ENCODE measurements at regions not wholly inside any gene's neighbourhood (a gene's known extent, or its start where the extent isn't known, plus 50 kb on each side); places are given as distances from the start of the nearest gene placed in this dataset.

DNA sequence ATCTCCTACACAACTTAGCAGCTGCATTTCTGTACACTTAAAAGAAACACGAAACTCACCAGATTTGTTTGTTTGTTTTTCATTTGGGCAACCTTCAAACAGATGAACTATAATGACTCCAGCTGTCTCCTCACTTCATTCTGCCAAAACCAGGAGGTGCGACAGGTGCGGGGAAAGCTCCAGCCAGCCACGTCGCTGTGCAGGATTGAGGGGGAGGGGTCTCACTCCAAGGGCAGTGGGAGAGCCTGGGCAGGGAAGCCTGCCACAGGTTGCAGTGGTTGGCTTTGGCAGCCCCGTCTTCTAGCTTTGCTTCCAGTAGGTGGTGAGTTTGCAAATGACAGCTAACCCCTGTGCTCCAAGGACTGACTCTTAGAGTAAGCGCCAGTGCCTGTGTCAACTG is 215.8 kb downstream of the CEMIP2 start:
- H3K27ac ChIP-seq (ENCODE audit: low read depth, low read length), result no peak overlapping the region
- no peak overlapping the region for H3K9ac ChIP-seq (ENCODE audit: low read length)
- FAIRE-seq (no peak), DNase-seq (ENCODE audit: low read depth) (no peak)
- no peak for TF ChIP-seq EZH2 (IDR thresholded peaks at IDR 0.05; ENCODE audit: insufficient read depth, low read length)
- TF ChIP-seq, protein P1, sequence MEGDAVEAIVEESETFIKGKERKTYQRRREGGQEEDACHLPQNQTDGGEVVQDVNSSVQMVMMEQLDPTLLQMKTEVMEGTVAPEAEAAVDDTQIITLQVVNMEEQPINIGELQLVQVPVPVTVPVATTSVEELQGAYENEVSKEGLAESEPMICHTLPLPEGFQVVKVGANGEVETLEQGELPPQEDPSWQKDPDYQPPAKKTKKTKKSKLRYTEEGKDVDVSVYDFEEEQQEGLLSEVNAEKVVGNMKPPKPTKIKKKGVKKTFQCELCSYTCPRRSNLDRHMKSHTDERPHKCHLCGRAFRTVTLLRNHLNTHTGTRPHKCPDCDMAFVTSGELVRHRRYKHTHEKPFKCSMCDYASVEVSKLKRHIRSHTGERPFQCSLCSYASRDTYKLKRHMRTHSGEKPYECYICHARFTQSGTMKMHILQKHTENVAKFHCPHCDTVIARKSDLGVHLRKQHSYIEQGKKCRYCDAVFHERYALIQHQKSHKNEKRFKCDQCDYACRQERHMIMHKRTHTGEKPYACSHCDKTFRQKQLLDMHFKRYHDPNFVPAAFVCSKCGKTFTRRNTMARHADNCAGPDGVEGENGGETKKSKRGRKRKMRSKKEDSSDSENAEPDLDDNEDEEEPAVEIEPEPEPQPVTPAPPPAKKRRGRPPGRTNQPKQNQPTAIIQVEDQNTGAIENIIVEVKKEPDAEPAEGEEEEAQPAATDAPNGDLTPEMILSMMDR (IDR thresholded peaks at IDR 0.05; ENCODE audit: insufficient read depth, low read depth, low read length), result no peak
- H3K36me3 Mint-ChIP-seq (ENCODE audit: low read depth, unreplicated experiment), result no peaks in the 10 kb centered on the region
- no peak overlapping the region for H3K4me2 ChIP-seq (ENCODE audit: low read length)
- H4K20me1 ChIP-seq (ENCODE audit: insufficient read depth, low read length), result no peaks in the 10 kb centered on the region
- no peaks in the 10 kb centered on the region for H3K27me3 ChIP-seq (ENCODE audit: insufficient read depth, low read length)
- H3K27me3 Mint-ChIP-seq (ENCODE audit: low read depth, unreplicated experiment), result no peaks in the 10 kb centered on the region
- H3K9me3 Mint-ChIP-seq (ENCODE audit: unreplicated experiment), result no peaks in the 10 kb centered on the region
- no peaks in the 10 kb centered on the region for H3K79me2 ChIP-seq (ENCODE audit: insufficient read depth, low read length)
- H3K4me3 ChIP-seq (ENCODE audit: insufficient read depth, low read depth, low read length), result no peak overlapping the region
- H3K4me1 Mint-ChIP-seq (ENCODE audit: low read depth, unreplicated experiment), result no peaks in the 10 kb centered on the region
- H3K4me1 ChIP-seq (ENCODE audit: insufficient read depth, low read length), result no peaks in the 10 kb centered on the region
- no peaks in the 10 kb centered on the region for H3K9me3 ChIP-seq (ENCODE audit: insufficient read depth, low read depth, low read length)
- no peak overlapping the region for H3K4me3 Mint-ChIP-seq (ENCODE audit: unreplicated experiment)
- H2AFZ ChIP-seq (ENCODE audit: low read depth, low read length), result no peak overlapping the region
- no peak overlapping the region for H3K27ac Mint-ChIP-seq (ENCODE audit: unreplicated experiment)
- no peaks in the 10 kb centered on the region for H3K36me3 ChIP-seq (ENCODE audit: insufficient read depth, low read length)

DNA sequence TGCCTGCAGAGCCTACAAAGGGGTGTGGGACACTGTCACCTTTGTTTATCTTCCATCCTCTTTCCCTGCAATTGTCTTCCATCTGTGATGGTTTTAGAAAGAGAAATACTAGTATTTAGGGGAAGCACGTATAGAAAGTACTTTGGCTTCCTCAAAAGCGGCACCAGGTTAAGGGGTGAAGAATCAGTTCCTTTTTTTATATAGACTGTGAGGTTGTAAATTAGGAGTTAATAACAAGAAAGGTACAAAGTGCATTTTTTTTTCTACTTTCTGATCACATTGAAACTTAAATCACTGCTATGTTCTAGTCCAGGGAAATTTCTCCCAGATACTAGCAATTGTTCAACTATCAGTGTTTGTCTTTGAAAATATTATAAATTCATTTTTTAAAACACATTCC is 219.3 kb downstream of the CEMIP2 start:
- Mint-ChIP-seq H3K4me3 (ENCODE audit: unreplicated experiment) (no peak overlapping the region), H3K36me3 (ENCODE audit: low read depth, unreplicated experiment) (no peaks in the 10 kb centered on the region)
- no peaks in the 10 kb centered on the region for H3K27me3 ChIP-seq (ENCODE audit: insufficient read depth, low read length)

DNA sequence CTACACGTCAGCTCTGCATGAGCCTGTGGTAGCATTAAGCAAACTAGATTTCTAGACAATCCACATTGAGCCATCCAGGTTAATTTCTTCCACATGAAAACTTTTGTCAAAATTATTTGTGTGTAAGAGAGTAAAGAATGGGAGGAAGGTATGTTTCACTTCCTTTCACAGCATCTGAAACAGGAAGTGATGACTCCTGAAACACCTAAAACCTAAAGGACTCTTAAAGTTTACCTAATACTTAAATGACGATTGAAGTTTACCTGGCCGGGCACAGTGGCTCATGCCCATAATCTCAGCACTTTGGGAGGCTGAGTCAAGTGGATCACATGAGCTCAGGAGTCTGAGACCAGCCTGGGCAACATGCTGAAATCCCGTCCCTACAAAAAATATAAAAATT is 223.8 kb downstream of the CEMIP2 start:
- Mint-ChIP-seq H3K27ac (ENCODE audit: unreplicated experiment) (no peak overlapping the region), H3K4me3 (ENCODE audit: unreplicated experiment) (no peak overlapping the region), H3K36me3 (ENCODE audit: low read depth, unreplicated experiment) (no peaks in the 10 kb centered on the region), H3K27me3 (ENCODE audit: low read depth, unreplicated experiment) (no peaks in the 10 kb centered on the region), H3K4me1 (ENCODE audit: low read depth, unreplicated experiment) (no peaks in the 10 kb centered on the region), H3K9me3 (ENCODE audit: unreplicated experiment) (no peaks in the 10 kb centered on the region)
- H3K9ac ChIP-seq (ENCODE audit: low read length), result no peak overlapping the region
- no peak for FAIRE-seq
- H2AFZ ChIP-seq (ENCODE audit: low read depth, low read length), result no peak overlapping the region
- no peaks in the 10 kb centered on the region for H3K79me2 ChIP-seq (ENCODE audit: insufficient read depth, low read length)
- no peaks in the 10 kb centered on the region for H4K20me1 ChIP-seq (ENCODE audit: insufficient read depth, low read length)
- H3K36me3 ChIP-seq (ENCODE audit: insufficient read depth, low read length), result no peaks in the 10 kb centered on the region
- no peaks in the 10 kb centered on the region for H3K4me1 ChIP-seq (ENCODE audit: insufficient read depth, low read length)
- no peak for DNase-seq (ENCODE audit: low read depth)
- no peak overlapping the region for H3K4me3 ChIP-seq (ENCODE audit: insufficient read depth, low read depth, low read length)
- TF ChIP-seq, protein P1 (IDR thresholded peaks at IDR 0.05; ENCODE audit: insufficient read depth, low read depth, low read length), result no peak
- TF ChIP-seq EZH2 (IDR thresholded peaks at IDR 0.05; ENCODE audit: insufficient read depth, low read length), result no peak
- no peaks in the 10 kb centered on the region for H3K9me3 ChIP-seq (ENCODE audit: insufficient read depth, low read depth, low read length)
- no peak overlapping the region for H3K4me2 ChIP-seq (ENCODE audit: low read length)
- no peak overlapping the region for H3K27ac ChIP-seq (ENCODE audit: low read depth, low read length)
- H3K27me3 ChIP-seq (ENCODE audit: insufficient read depth, low read length), result no peaks in the 10 kb centered on the region

More for the DNA sequence above, 219.3 kb downstream of the CEMIP2 start:
- FAIRE-seq (no peak), DNase-seq (ENCODE audit: low read depth) (no peak)
- no peak overlapping the region for H3K9ac ChIP-seq (ENCODE audit: low read length)
- no peaks in the 10 kb centered on the region for H3K27me3 Mint-ChIP-seq (ENCODE audit: low read depth, unreplicated experiment)
- H3K27ac ChIP-seq (ENCODE audit: low read depth, low read length), result no peak overlapping the region
- no peak overlapping the region for H3K4me2 ChIP-seq (ENCODE audit: low read length)
- H3K4me3 ChIP-seq (ENCODE audit: insufficient read depth, low read depth, low read length), result no peak overlapping the region
- no peak overlapping the region for H2AFZ ChIP-seq (ENCODE audit: low read depth, low read length)
- H3K36me3 ChIP-seq (ENCODE audit: insufficient read depth, low read length), result no peaks in the 10 kb centered on the region
- H3K9me3 ChIP-seq (ENCODE audit: insufficient read depth, low read depth, low read length), result no peaks in the 10 kb centered on the region
- H3K79me2 ChIP-seq (ENCODE audit: insufficient read depth, low read length), result no peaks in the 10 kb centered on the region
- no peaks in the 10 kb centered on the region for H3K4me1 ChIP-seq (ENCODE audit: insufficient read depth, low read length)
- H3K4me1 Mint-ChIP-seq (ENCODE audit: low read depth, unreplicated experiment), result no peaks in the 10 kb centered on the region
- H4K20me1 ChIP-seq (ENCODE audit: insufficient read depth, low read length), result no peaks in the 10 kb centered on the region
- no peaks in the 10 kb centered on the region for H3K9me3 Mint-ChIP-seq (ENCODE audit: unreplicated experiment)
- TF ChIP-seq, protein P1 (IDR thresholded peaks at IDR 0.05; ENCODE audit: insufficient read depth, low read depth, low read length), result no peak
- TF ChIP-seq EZH2 (IDR thresholded peaks at IDR 0.05; ENCODE audit: insufficient read depth, low read length), result no peak
- H3K27ac Mint-ChIP-seq (ENCODE audit: unreplicated experiment), result no peak overlapping the region
